ENCODE measurements at regions not wholly inside any gene's neighbourhood (a gene's known extent, or its start where the extent isn't known, plus 50 kb on each side); places are given as distances from the start of the nearest gene placed in this dataset.

DNA sequence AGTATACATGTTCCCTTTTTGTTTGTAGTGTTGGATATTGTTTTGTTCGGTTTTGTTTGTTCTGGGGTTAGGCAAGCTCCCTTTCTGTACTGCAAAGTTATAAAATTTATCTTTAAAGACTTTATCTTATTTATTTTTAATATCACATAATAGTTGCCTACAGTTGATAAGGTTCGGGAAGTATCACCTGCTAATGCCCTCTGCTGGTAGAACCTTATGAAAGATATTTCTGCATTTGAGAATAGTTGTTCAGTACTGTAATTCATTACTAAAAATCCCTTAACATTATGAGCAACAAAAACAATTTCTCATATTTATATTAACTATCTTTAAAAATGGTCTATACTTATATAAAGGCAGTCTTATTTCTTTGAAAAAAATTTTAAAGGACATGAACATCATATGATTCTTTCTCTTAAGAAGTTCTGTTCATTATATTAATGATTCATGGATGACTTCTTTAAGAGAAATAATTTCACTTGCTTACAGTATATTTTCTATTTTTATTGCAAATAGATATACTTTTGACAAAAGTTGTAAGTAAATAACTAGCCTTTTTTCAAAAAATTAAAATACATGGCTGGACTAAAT is 1126.8 kb downstream of the SI start:
- DNase-seq (ENCODE audit: low read depth in 2 of 2): no peak

DNA sequence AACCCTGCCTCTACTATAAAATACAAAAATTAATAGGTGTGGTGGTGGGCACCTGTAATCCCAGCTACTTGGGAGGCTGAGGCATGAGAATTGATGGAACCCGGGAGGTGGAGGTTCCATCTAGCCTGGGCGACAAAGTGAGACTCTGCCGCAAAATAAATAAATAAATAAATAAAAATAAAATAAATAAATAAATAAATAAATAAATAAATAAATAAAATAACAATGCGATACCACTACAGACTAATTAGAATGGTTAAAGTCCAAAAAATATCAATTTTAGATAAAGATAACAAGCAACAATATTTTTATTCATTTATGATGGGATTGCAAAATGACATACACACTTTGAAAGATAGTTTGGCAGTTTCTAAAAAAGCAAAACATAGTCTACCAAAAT is 1131.5 kb downstream of the SI start:
- DNase-seq (ENCODE audit: low read depth in 2 of 2): no peak

DNA sequence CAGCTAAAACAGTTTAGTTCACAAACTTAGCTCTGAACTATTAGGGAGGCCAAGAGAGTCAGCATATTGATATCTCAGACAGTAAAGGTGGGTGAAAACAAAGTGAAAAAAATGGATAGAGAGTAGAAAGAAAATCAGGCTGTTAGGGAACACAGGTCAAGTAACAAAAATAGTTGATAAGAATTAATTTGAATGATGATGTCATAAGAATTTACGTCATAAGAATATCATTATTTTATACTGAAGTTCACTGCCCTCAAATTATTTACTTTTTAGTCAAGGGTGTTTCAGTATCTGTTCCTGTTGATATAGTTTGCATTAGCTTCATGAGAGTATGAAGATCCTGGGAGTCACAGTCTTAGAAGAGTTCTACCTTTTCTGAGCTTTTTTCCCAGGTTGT is 1134.6 kb downstream of the SI start:
- no peak for DNase-seq (ENCODE audit: low read depth in 2 of 2)

DNA sequence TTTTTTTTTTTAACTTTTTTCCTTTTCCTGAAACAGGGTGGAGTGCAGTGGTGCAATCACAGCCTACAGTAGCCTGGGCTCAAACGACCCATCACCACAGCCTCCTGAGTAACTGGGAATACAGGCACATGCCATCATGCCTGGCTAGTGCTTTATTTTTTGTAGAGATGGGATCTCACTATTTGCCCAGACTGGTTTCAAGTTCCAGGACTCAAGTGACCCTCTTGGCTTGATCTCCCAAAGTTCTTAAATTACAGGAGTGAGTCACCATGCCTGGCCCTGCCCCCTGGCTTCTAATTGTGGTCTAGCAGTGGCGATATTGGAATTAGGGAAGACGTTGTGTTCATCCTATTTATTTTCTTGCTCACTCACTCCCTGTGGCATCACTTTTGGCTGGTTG is 1138.4 kb downstream of the SI start:
- no peak for DNase-seq (ENCODE audit: low read depth in 2 of 2)

DNA sequence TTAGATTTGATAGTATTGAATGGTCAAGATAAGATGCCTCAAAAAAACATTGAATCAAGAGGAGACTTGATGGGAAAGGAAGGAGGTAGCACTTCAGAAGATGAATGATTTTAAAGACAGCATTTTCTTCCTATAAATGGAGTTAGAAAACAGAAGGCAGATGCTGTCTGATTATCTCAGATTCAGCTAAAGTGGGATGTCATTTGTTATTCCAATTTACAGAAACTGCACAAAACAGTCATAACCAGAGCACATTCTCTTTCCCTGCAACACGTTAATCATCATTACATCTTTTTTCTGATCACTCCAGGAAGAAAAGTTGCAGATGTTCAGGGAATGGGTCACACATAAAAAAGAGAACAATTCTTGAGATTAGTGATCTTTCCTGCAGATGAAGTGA is 1141.8 kb downstream of the SI start:
- DNase-seq (ENCODE audit: low read depth in 2 of 2): no peak

DNA sequence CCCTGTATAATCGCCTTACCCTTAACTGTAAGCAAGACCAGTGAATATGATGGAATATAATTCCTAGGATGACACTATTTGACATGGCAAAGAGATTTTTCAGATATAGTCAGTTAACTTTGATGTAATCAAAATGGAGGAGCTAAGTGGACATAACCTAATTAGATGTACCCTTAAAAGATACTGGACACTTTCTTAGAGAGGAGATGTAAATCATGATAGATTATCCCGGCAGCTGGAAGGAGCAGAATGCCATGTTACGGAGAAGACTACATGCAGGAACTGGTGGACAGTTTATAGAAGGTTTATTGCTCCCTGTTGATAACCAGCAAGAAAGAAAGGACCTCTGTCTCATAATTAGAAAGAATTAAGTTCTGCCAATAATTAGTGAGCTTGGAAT is 1142.9 kb downstream of the SI start:
- no peak for DNase-seq (ENCODE audit: low read depth in 2 of 2)

DNA sequence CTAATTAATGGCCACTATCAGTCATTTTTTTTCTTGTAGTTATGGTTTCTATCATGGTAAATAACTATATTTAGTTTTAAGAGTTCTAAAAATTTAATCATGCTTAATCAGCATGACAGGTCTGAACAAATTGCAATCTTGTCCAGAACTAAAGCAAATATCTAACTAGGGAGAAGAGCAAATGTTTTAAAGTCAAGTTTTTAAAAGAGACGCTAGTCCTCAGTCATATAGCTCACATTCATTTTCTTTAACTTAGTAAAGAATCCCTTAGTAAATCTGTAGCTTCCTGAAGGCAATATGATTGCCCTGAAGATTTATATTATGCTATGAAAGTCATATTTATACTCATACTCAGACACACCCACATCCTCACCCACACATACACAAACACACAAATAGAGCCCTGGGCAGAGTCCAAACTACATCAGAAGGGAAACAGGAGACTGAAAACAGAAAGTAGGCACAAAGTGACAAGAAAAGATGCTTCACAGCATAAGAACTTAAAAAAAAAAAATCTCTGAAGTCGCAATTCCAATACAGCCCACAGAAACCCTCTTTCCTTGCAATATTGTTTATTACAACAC is 1149.1 kb downstream of the SI start:
- no peak for DNase-seq (ENCODE audit: low read depth in 2 of 2)

DNA sequence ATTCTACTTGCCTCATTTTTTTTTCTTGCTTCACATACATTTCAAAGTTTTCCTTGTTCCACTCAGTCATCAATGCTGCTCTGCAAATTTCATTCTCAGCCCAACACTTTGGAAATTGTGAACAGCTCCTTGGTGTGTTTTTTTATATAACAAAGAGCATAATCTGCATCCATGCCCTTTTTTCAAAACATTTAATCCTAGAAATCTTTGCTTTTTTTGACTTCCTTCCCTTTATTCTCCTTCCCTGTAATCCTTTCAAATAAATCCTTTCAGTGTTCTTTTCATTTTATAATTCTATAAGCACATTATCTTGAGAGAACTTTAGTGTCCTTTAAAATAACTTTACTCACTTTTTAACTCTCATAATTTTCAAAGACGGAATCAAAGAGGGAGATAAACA is 1150.8 kb downstream of the SI start:
- no peak for DNase-seq (ENCODE audit: low read depth in 2 of 2)

DNA sequence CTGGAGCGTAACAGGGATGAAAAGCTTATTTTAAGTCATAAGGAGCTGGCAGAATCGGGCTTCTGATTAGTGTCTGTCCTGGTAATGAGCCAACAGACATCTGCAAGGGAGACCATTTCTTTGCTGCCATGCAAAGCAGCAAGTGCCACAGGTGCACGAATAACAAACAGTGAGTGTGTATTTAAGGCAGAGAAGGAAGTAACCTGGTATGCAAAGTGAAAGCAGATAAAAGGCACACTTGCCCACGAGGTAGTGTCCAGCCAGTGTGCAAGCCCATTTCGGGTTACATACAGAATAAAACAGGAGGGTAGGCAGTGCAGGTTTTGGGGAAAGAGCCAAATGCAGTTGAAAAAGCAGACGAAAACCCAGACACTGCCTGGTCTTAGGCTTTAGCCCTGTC is 1153.7 kb downstream of the SI start:
- no peak for DNase-seq (ENCODE audit: low read depth in 2 of 2)

DNA sequence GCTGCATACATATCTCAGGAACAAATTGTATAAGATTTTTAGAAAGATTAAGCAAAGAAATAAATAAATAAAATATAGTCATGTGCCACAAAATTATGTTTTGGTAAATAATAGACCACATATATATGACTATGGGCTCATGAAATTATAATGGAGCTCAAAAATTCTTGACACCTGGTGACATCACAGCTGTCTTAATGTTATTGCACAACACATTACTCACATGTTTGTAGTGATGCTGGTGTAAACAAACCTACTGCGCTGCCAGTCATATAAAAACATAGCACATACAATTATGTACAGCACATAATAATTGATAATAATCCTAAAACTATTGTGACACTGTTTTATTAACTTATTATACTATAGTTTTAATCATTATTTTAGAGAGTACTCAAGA is 1159.1 kb downstream of the SI start:
- DNase-seq (ENCODE audit: low read depth in 2 of 2): no peak

DNA sequence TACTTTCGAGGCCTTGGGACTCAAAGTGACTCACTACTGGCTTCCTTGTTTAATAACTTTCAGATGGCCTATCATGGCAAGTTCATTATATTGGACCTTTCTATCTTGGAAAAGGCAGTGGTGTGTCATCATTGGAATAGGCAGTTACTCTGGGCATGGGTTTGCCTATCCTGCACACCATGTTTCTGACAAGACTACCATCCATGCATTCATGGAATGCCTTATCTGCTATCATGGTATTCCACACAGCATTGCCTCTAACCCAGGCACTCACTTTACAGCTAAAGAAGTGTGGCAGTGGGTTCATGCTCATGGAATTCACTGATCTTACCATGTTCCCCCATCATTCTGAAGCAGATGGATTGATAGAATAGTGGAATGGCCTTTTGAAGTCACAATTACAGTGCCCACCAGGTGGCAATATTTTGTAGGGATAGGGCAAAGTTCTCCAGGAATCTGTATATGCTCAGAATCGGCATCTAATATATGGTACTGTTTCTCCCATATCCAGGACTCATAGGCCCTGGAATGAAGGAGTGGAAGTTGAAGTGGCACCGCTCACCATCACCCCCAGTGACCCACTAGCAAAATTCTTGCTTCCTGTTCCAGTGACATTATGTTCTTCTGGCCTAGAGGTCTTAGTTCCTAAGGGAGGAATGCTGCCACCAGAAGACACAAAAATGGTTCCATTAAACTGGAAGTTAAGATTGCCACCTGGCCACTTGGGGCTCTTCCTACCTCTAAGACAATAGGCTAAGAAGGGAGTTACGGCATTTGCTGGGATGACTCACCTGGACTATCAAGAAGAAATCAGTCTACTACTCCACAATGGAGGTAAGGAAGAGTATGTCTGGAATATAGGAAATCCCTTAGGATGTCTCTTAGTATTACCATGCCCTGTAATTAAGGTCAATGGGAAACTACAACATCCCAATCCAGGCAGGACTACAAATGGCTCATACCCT is 1161.4 kb downstream of the SI start:
- no peak for DNase-seq (ENCODE audit: low read depth in 2 of 2)

DNA sequence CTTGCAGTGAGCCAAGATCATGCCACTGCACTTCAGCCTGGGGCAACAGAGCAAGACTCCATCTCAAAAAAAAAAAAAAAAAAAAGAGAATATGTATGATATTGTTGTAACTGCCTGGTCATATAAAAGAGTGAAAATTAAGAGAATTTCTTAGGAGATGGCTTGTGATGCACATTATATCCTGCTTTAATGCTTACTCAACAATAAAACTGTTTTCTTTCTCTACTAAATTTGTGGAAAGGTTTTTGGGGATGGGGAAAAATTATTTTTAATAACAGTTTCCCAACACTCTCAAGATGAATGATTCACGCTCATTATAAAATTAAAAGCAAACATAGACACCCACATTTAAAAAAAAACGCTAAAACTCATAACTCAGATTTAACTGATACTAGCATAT is 1163.0 kb downstream of the SI start:
- no peak for DNase-seq (ENCODE audit: low read depth in 2 of 2)

DNA sequence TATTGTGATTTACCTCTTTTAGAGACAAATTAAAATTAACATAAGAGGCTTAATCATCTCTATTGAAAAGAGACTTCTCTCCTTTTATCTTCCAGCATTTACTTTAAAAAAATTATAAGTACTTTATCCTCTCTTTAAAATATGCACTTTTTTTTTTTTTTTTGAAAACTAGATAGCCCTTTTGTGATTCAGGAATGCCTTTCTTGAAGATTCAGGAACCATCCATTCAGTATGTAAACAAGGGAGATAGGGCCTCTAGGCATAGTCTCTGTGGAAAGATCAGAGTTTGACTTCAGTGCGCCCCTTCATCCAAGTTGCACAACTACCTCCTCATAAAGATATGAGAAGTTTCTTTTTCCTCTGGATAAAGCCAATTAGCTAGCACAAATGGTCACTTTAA is 1163.7 kb downstream of the SI start:
- no peak for DNase-seq (ENCODE audit: low read depth in 2 of 2)

DNA sequence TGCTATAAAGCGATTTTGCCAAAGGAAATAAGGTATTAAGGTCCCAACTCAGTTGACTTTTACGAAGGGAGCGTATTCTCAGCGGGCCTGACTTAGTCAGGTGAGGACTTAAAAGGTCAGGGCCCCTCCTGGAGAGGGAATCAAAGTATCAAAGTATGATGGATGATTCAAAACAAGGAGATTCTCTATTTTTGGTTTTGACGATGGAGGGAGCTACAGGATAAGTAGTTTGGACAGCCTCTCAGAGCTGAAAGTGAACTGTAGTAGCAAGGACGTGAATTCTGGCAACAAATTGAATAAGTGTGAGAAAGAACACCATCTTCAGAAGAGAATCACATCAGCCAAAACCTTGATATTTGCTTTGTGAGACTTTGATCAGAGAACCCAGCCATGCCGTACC is 1186.5 kb downstream of the SI start:
- DNase-seq (ENCODE audit: low read depth in 2 of 2): no peak

DNA sequence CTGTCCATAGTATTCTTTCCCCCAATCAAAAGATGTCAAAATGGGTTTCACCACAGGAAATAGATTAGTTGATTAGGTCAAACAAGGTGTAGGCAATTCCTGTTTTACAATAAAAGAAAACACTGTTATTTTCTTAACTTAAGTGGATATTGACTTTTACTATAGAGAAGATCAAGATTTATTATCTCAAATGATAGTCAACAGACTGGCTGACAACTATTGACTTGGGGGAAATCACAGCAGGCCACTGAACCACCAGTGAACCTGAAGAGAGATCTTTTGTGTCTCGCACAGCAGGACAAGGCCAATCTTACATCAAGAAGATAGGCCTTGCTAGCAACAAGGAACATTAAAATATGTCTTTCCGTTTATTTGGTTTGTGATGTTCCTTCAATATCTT is 1187.6 kb downstream of the SI start:
- no peak for DNase-seq (ENCODE audit: low read depth in 2 of 2)

DNA sequence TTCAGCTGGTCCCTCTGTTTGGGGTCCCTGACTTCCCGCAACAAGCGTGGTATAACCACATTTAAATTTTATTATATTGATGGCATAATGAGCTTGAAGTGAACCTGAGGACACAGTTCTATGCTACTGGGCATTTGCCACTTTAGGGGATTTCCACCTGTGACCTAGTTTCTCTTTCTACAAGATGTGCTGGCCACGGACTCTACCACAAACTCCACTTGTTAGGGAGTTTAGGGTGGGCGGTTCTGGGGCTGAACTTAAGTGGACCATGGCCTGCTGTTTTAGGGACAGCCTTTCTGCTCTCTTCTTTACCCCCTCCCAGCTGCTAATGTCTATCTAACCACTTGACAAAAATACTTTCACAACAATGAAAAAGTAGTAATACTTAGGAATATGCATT is 1199.1 kb downstream of the SI start:
- DNase-seq (ENCODE audit: low read depth in 2 of 2): no peak

DNA sequence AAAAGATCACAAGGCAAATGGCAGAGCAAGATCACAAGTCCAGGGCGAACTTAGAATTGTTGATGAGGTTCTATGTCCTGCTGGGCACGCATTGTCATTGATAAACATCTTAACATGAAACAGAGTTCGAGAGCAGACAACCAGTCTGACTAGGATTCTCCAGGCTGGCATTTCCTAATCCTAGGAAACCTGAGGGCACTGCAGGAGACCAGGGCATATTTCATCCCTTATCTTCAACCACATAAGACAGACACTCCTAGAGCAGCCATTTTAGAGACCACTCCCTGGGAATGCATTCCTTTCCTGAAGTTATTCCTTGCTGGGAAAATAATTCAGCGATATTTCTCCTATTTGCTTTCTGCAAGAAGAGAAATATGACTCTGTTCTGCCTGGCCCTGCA is 1199.9 kb downstream of the SI start:
- no peak for DNase-seq (ENCODE audit: low read depth in 2 of 2)

DNA sequence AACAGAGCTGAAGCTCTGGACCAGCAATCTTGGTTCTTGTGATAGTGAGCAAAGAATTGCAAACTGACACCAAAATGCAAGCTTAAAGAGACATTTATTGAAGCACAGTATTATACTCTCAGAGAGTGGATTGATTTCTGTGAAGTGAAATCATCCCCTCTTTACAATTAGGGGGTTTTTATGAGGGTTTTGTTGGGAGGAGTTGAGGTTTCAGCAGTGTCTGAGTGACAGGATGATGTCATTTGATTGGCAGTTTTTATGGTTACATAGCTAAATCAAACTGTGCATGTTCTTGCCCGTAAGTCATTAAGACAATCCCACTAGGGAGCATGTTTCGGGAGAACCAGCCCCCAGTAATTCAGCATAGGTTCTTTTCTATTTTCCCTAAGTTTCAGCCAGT is 1200.5 kb downstream of the SI start:
- no peak for DNase-seq (ENCODE audit: low read depth in 2 of 2)

DNA sequence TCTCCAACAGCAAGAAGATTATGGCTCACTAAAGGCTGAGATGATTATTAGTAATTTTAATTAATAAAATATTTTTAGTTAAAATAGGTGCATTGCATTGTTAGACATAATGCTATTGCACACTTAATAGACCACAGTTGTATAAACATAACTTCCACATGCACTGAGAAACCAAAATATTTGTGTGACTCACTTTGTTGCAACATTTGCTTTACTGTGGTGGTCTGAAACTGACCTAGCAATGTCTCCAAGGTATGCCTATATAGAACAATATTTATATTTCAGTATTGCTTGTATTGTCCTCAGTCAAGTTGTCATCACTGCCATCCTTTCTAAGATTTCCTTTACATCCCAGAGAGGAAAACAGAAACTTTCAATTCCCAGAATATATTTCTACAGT is 1215.2 kb downstream of the SI start:
- DNase-seq (ENCODE audit: low read depth in 2 of 2): no peak

DNA sequence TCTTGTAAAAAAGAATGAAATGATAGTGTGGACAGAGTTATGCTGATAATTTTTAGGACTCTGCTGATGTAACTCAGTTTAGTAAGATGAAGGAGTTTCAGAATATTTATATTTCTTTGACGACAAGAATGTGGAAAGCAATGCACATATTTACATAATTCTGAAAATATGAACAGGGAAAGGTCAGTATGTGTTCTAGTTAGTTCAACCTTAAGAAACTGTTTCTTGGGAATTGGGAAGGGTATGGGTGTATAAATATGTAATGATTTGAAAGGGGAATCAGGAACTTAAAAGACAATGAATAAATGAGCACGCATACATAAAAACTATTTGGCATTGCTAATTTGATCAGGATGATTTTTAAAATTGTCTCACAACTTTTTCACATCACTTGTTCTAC is 1226.1 kb downstream of the SI start:
- no peak for DNase-seq (ENCODE audit: low read depth in 2 of 2)

DNA sequence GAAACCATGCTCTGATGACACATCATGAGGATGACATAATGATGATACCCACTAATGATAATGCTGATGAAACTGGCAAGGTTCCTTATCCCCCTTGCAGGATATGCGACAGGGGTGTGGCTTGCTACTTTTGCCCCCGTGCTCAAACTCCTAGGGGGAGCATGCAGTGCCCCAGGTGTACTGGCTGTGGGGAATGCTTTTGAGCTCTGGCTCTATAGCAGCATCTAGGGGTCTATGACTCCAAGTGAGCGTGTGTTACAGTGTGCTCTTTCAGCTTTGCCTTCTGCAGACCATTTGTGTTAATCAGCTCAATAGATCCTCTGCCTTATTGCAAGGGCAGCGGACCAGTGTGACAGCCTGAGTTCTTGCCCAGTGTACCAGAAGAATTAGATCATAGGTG is 1239.5 kb downstream of the SI start:
- no peak for DNase-seq (ENCODE audit: low read depth in 2 of 2)

DNA sequence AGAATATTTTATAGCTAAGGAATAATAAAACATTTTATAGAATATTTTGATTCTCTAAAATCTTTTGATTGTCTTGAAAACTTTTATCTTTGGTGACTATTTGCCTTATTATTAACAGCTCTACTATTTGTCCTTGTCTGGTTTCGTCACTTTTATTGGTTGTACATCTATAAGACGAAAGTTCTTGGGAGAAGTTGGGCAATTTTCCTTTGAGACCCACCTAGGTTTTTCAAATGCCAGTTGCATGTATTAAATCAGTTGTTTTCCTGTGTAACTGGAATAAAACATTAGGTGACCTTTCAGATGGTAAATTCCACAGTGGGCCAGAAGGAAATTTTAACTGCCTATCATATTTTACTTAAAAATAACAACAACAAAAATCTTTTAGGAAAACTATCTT is 1245.7 kb downstream of the SI start:
- DNase-seq (ENCODE audit: low read depth in 2 of 2): no peak

DNA sequence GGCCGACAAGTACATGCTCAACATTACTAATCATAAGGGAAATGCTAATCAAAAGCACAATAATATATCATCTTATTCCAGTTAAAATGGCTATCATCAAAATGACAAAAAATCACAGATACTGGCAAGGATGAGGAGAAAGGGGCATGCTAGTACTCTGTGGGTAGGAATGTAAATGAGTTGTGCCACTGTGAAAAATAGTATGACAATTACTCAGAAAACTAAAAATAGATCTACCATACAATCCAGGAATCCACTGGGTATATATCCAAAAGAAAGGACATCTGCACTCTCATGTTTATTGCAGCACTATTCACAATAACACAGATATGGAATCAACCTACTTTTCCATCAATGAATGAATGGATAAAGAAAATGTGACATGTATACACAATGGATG is 1256.5 kb downstream of the SI start:
- DNase-seq (ENCODE audit: low read depth in 2 of 2): no peak

Measured in stimulated activated CD4-positive, alpha-beta T cell treated with anti-CD3 and anti-CD28 coated beads, Interleukin-12 subunit alpha, Interleukin-12 subunit beta, amount 100 ng/mL, for 24 hours (primary cell).